Fibroblast of lung (primary cell): ENCODE measurements at regions not wholly inside any gene's neighbourhood (a gene's known extent, or its start where the extent isn't known, plus 50 kb on each side); places are given as distances from the start of the nearest gene placed in this dataset.

ENCODE experiments used
- EZH2 ChIP-seq: IDR thresholded peaks from 2 replicates; pipeline ENCODE4 v1.5.1; 2012; ENCODE audit warnings: low read length, control low read depth, mild to moderate bottlenecking; ENCODE audit errors: missing control alignments
- TF ChIP-seq, protein P1 (sequence below), 2 donors: IDR thresholded peaks in 1 of 2; conservative IDR thresholded peaks in 1 of 2; 1 replicate in 1 of 2; 2 replicates in 1 of 2; pipeline ENCODE4 v1.5.1; 2011 to 2012; ENCODE audit warnings: low read length in 2 of 2, control low read depth in 1 of 2, inconsistent platforms in 1 of 2, low read depth in 1 of 2, mild to moderate bottlenecking in 1 of 2

DNA sequence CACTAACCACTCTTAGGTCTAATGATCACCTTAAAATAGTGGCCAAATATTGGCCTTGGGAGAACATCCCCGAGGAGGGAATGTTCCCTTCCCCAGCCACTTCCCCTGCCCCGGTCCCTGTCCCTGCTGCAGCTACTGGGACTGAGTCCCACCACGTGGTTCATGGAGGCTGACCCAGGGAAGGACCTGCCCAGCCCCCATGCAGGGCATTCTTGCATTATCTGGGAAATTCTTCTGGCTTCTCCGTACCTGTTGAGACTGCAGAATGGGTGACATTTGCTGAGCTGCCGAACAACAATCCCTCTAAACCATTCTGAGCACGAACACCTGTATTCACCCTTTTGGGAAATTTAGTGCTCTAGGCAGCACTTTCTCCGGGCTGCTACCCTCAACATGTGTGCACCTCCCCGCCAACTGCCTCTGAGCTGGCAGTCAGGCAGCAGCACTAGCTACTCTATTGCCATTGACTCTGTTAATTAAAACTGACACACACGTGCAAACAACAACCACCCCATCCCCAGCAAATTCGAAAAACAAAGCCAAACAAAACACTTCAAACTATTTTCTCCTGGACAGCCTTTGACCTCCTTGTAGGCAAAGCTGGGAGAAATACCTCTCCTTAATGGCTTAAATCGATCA is 567.4 kb upstream of the MKI67 start:
- TF ChIP-seq, protein P1, sequence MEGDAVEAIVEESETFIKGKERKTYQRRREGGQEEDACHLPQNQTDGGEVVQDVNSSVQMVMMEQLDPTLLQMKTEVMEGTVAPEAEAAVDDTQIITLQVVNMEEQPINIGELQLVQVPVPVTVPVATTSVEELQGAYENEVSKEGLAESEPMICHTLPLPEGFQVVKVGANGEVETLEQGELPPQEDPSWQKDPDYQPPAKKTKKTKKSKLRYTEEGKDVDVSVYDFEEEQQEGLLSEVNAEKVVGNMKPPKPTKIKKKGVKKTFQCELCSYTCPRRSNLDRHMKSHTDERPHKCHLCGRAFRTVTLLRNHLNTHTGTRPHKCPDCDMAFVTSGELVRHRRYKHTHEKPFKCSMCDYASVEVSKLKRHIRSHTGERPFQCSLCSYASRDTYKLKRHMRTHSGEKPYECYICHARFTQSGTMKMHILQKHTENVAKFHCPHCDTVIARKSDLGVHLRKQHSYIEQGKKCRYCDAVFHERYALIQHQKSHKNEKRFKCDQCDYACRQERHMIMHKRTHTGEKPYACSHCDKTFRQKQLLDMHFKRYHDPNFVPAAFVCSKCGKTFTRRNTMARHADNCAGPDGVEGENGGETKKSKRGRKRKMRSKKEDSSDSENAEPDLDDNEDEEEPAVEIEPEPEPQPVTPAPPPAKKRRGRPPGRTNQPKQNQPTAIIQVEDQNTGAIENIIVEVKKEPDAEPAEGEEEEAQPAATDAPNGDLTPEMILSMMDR (conservative IDR thresholded peaks at IDR 0.05 in 1 of 2, IDR thresholded peaks at IDR 0.05 in 1 of 2; ENCODE audit: low read depth in 1 of 2, low read length in 2 of 2): no peak
- TF ChIP-seq EZH2: no peak
